Fibroblast of skin of left quadriceps (primary cell): ENCODE measurements at regions not wholly inside any gene's neighbourhood (a gene's known extent, or its start where the extent isn't known, plus 50 kb on each side); places are given as distances from the start of the nearest gene placed in this dataset.
"Not testable (repeated sequence)": the region's sequence is repeated elsewhere in the genome, so short reads cannot be mapped to it uniquely, and the experiment has no call there.

Source experiments
- DNase-seq, 2 experiments: peaks; one replicate each; pipeline ENCODE4 v3.0.0-alpha.2; 2013; ENCODE audit warnings: low read depth in 2 of 2

GRCh38 chr3:184477940-184478339, 83.6 kb upstream of the EPHB3 start:
- DNase-seq: no peak

GRCh38 chr3:184479426-184480126, 82.0 kb upstream of the EPHB3 start:
- DNase-seq: no peak

- DNase-seq: no peak
Measured at GRCh38 chr3:184480831-184481230, 80.8 kb upstream of the EPHB3 start.

- no peak for DNase-seq
Measured at GRCh38 chr3:184481984-184482671, 79.5 kb upstream of the EPHB3 start.

- DNase-seq: peak; percentile 56 to 66
Measured at GRCh38 chr3:184485241-184485640, 76.3 kb upstream of the EPHB3 start.

- no peak for DNase-seq
Measured at GRCh38 chr3:184485906-184486305, 75.7 kb upstream of the EPHB3 start.

- DNase-seq: peak in 1 of 2 experiments; percentile 32
Measured at GRCh38 chr3:184486614-184487013, 75.0 kb upstream of the EPHB3 start.

- DNase-seq: no peak
Measured at GRCh38 chr3:184488577-184488976, 73.0 kb upstream of the EPHB3 start.

- no peak for DNase-seq
Measured at GRCh38 chr3:184489268-184489841, 72.2 kb upstream of the EPHB3 start.

- DNase-seq: no peak
Measured at GRCh38 chr3:184491011-184491576, 70.5 kb upstream of the EPHB3 start.

GRCh38 chr3:184491867-184492615, 69.5 kb upstream of the EPHB3 start:
- no peak for DNase-seq

- DNase-seq: no peak
Measured at GRCh38 chr3:184496933-184497332, 64.7 kb upstream of the EPHB3 start.

GRCh38 chr3:184497804-184498203, 63.8 kb upstream of the EPHB3 start:
- DNase-seq: no peak

- DNase-seq: no peak
Measured at GRCh38 chr3:184498986-184499606, 62.5 kb upstream of the EPHB3 start.

- DNase-seq: no peak
Measured at GRCh38 chr3:184500344-184500923, 61.2 kb upstream of the EPHB3 start.

GRCh38 chr3:184502123-184502667, 59.4 kb upstream of the EPHB3 start:
- no peak for DNase-seq

- not testable (repeated sequence) for DNase-seq
Measured at GRCh38 chr3:184502841-184503240, 58.7 kb upstream of the EPHB3 start.

GRCh38 chr3:184503647-184504046, 57.9 kb upstream of the EPHB3 start:
- no peak for DNase-seq

- peak; percentile 66 to 69 for DNase-seq
Measured at GRCh38 chr3:184505076-184505878, 56.3 kb upstream of the EPHB3 start.

- peak; percentile 57 to 59 for DNase-seq
Measured at GRCh38 chr3:184506561-184506991, 55.0 kb upstream of the EPHB3 start.
